ENCODE measurements at regions not wholly inside any gene's neighbourhood (a gene's known extent, or its start where the extent isn't known, plus 50 kb on each side); places are given as distances from the start of the nearest gene placed in this dataset.

GRCh38 chr14:71749613-71750238 lies 182.5 kb upstream of the RGS6 start:
- no peak for TF ChIP-seq CTCF (IDR thresholded peaks at IDR 0.05; ENCODE audit: unreplicated experiment in 3 of 3)
- Mint-ChIP-seq H3K4me1 (peaks cover 14% of the 10 kb centered on the region), H3K9me3 (peaks cover 16% of the 10 kb centered on the region), H3K27ac (no peak overlapping the region), H3K36me3 (ENCODE audit: low read depth) (peaks cover 5% of the 10 kb centered on the region), H3K4me3 (no peak overlapping the region), H3K27me3 (ENCODE audit: low read depth) (peaks cover 13% of the 10 kb centered on the region)

GRCh38 chr14:71751264-71751663 lies 181.0 kb upstream of the RGS6 start:
- Mint-ChIP-seq H3K4me1 (peaks cover 14% of the 10 kb centered on the region), H3K9me3 (peaks cover 16% of the 10 kb centered on the region), H3K36me3 (ENCODE audit: low read depth) (peaks cover 5% of the 10 kb centered on the region), H3K4me3 (no peak overlapping the region), H3K27ac (no peak overlapping the region), H3K27me3 (ENCODE audit: low read depth) (peaks cover 13% of the 10 kb centered on the region)
- no peak for TF ChIP-seq CTCF (IDR thresholded peaks at IDR 0.05; ENCODE audit: unreplicated experiment in 3 of 3)

GRCh38 chr14:71752111-71752738 lies 180.0 kb upstream of the RGS6 start:
- peak overlapping the region in 1 of 3 experiments; percentile 48 for H3K27ac Mint-ChIP-seq
- peaks cover 14% of the 10 kb centered on the region for H3K4me1 Mint-ChIP-seq
- H3K9me3 Mint-ChIP-seq: peaks cover 16% of the 10 kb centered on the region
- peaks cover 13% of the 10 kb centered on the region for H3K27me3 Mint-ChIP-seq (ENCODE audit: low read depth)
- TF ChIP-seq CTCF (IDR thresholded peaks at IDR 0.05; ENCODE audit: unreplicated experiment in 3 of 3): no peak
- H3K4me3 Mint-ChIP-seq: no peak overlapping the region
- peaks cover 5% of the 10 kb centered on the region for H3K36me3 Mint-ChIP-seq (ENCODE audit: low read depth)

GRCh38 chr14:71753126-71753830 lies 179.0 kb upstream of the RGS6 start:
- peak overlapping the region; percentile 31 to 48 (median 40) for H3K4me3 Mint-ChIP-seq
- H3K27me3 Mint-ChIP-seq (ENCODE audit: low read depth): peaks cover 10% of the 10 kb centered on the region
- peaks cover 8% of the 10 kb centered on the region for H3K9me3 Mint-ChIP-seq
- peak overlapping the region in 2 of 3 experiments; percentile 48 to 62 for H3K27ac Mint-ChIP-seq
- peak; percentile 97 to 99 (median 98) for TF ChIP-seq CTCF (IDR thresholded peaks at IDR 0.05; ENCODE audit: unreplicated experiment in 3 of 3)
- H3K36me3 Mint-ChIP-seq (ENCODE audit: low read depth): peaks cover 5% of the 10 kb centered on the region
- peaks cover 14% of the 10 kb centered on the region for H3K4me1 Mint-ChIP-seq

GRCh38 chr14:71753976-71754375 lies 178.3 kb upstream of the RGS6 start:
- Mint-ChIP-seq H3K4me3 (no peak overlapping the region), H3K36me3 (ENCODE audit: low read depth) (peaks cover 2% of the 10 kb centered on the region), H3K9me3 (peaks cover 4% of the 10 kb centered on the region), H3K27me3 (ENCODE audit: low read depth) (peaks cover 10% of the 10 kb centered on the region), H3K27ac (no peak overlapping the region), H3K4me1 (peaks cover 14% of the 10 kb centered on the region)
- no peak for TF ChIP-seq CTCF (IDR thresholded peaks at IDR 0.05; ENCODE audit: unreplicated experiment in 3 of 3)
